ENCODE measurements at regions not wholly inside any gene's neighbourhood (a gene's known extent, or its start where the extent isn't known, plus 50 kb on each side); places are given as distances from the start of the nearest gene placed in this dataset.

DNA sequence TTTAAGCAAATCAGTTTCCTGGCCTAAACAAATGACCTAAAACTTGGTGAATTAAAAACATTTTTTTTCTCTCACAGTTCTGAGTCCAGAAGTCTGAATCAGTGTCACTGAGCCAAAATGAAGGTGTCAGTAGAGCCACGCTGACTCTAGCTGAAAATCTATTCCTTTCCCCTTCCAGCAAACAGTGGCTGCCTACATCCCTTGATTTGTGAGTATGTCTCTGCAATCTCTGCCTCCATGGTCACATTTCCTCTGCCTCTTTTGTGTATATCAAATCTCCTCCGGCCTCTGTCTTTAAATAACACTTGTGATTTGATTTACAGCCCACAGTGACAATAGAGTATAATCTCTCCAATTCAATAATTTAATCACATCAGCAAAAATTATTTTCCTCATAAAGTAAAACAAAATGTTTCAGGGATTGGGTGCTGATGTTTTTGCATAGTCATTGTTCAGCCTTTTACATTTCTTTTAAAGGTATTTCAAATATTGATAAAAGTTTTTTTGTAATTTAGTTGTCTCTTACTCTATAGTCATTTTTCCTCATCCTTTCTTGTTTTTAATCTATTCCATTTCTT, 1715.4 kb downstream of the BRINP3 start:
- Histone ChIP-seq H3K9me3 (ENCODE audit: control insufficient read depth in 2 of 3, insufficient read depth in 1 of 3, low read length in 3 of 3) (no peaks in the 10 kb centered on the region), H3K4me1 (ENCODE audit: control insufficient read depth in 2 of 3, insufficient read depth in 2 of 3, low read depth in 1 of 3, low read length in 3 of 3) (no peaks in the 10 kb centered on the region), H3K27me3 (ENCODE audit: control insufficient read depth, insufficient read depth, low read length) (no peaks in the 10 kb centered on the region), H3K9ac (ENCODE audit: low read length in 3 of 3) (no peak overlapping the region), H3K36me3 (ENCODE audit: control insufficient read depth in 2 of 3, insufficient read depth in 3 of 3, low read length in 3 of 3) (no peaks in the 10 kb centered on the region), H3K4me3 (ENCODE audit: low read length in 3 of 3) (no peak overlapping the region), H3K27ac (ENCODE audit: low read depth in 2 of 2, low read length in 2 of 2) (no peak overlapping the region)
- TF ChIP-seq, protein P1, sequence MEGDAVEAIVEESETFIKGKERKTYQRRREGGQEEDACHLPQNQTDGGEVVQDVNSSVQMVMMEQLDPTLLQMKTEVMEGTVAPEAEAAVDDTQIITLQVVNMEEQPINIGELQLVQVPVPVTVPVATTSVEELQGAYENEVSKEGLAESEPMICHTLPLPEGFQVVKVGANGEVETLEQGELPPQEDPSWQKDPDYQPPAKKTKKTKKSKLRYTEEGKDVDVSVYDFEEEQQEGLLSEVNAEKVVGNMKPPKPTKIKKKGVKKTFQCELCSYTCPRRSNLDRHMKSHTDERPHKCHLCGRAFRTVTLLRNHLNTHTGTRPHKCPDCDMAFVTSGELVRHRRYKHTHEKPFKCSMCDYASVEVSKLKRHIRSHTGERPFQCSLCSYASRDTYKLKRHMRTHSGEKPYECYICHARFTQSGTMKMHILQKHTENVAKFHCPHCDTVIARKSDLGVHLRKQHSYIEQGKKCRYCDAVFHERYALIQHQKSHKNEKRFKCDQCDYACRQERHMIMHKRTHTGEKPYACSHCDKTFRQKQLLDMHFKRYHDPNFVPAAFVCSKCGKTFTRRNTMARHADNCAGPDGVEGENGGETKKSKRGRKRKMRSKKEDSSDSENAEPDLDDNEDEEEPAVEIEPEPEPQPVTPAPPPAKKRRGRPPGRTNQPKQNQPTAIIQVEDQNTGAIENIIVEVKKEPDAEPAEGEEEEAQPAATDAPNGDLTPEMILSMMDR (IDR thresholded peaks at IDR 0.05; ENCODE audit: borderline replicate concordance, extremely low read depth, insufficient read depth) = no peak
- intact Hi-C loops (cut with DNase I) = no loop called here
- FAIRE-seq = no peak
- DNase-seq = no peak

DNA sequence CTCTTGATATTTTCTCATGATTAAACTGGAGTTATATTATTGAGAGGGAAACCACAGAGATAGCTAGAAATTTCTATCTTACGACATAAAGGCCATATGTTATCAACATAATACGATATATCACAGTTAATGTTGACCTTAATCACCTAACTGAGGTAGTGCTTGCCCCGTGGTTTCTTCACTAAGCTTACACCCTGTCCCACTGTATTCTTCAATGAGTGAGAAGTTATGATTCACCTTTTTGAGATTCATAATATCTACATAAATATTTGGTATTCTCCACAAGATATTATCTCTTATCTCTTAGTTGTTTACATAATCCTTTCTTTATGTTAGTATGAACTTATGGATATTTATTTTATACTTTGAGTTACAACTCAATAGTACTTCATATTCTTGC, 1714.1 kb downstream of the BRINP3 start:
- Histone ChIP-seq H3K4me3 (ENCODE audit: low read length in 3 of 3) (no peak overlapping the region), H3K27ac (ENCODE audit: low read depth in 2 of 2, low read length in 2 of 2) (no peak overlapping the region), H3K4me1 (ENCODE audit: control insufficient read depth in 2 of 3, insufficient read depth in 2 of 3, low read depth in 1 of 3, low read length in 3 of 3) (no peaks in the 10 kb centered on the region), H3K36me3 (ENCODE audit: control insufficient read depth in 2 of 3, insufficient read depth in 3 of 3, low read length in 3 of 3) (no peaks in the 10 kb centered on the region), H3K27me3 (ENCODE audit: control insufficient read depth, insufficient read depth, low read length) (no peaks in the 10 kb centered on the region), H3K9ac (ENCODE audit: low read length in 3 of 3) (no peak overlapping the region), H3K9me3 (ENCODE audit: control insufficient read depth in 2 of 3, insufficient read depth in 1 of 3, low read length in 3 of 3) (no peaks in the 10 kb centered on the region)
- no peak for FAIRE-seq
- DNase-seq = no peak
- TF ChIP-seq, protein P1 (IDR thresholded peaks at IDR 0.05; ENCODE audit: borderline replicate concordance, extremely low read depth, insufficient read depth) = no peak
- intact Hi-C loops (cut with DNase I) = no loop called here

DNA sequence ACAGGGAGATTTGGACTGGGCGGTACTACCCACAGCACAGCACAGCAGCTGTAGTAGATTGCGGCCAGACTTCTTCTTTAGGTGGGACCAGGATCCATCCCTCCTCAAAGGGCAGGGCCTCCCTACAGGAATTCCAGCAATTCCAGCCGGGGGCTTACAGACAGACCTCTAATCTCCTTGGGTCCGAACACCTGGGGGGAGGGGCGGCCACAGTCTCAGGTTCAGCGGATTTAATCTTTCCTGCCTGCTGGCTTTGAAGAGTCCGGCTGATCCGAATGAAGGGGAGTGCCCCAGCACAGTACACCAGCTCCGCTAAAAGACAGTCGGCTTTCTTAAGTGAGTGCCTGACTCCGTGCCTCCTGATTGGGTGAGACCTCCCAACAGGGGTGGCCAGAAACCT, 1708.5 kb downstream of the BRINP3 start:
- H3K4me3 ChIP-seq (ENCODE audit: low read length in 3 of 3) = no peak overlapping the region
- no peak for DNase-seq
- no peaks in the 10 kb centered on the region for H3K27me3 ChIP-seq (ENCODE audit: control insufficient read depth, insufficient read depth, low read length)
- no peak overlapping the region for H3K9ac ChIP-seq (ENCODE audit: low read length in 3 of 3)
- H3K4me1 ChIP-seq (ENCODE audit: control insufficient read depth in 2 of 3, insufficient read depth in 2 of 3, low read depth in 1 of 3, low read length in 3 of 3) = no peaks in the 10 kb centered on the region
- FAIRE-seq = no peak
- no peak overlapping the region for H3K27ac ChIP-seq (ENCODE audit: low read depth in 2 of 2, low read length in 2 of 2)
- intact Hi-C loops (cut with DNase I) = no loop called here
- TF ChIP-seq, protein P1 (IDR thresholded peaks at IDR 0.05; ENCODE audit: borderline replicate concordance, extremely low read depth, insufficient read depth) = no peak
- H3K36me3 ChIP-seq (ENCODE audit: control insufficient read depth in 2 of 3, insufficient read depth in 3 of 3, low read length in 3 of 3) = no peaks in the 10 kb centered on the region
- peaks cover 0 to 2% (median 0%) of the 10 kb centered on the region in 3 donors for H3K9me3 ChIP-seq (ENCODE audit: control insufficient read depth in 2 of 3, insufficient read depth in 1 of 3, low read length in 3 of 3)

DNA sequence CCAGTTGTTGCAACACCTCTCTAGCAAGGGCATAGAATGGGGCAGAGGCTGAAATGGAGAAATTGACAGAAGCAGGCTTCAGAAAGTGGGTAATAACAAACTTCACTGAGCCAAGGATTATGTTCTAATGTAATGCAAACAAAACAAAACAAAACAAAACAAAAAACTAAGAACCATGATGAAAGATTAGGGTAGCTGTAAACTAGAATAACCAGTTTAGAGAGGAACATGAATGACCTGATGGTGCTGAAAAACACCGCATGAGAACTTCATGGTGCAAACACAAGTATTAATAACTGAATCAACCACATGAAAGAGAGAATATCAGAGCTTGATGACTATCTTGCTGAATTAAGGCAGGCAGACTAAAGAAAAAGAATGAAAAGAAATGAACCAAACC, 1707.7 kb downstream of the BRINP3 start:
- FAIRE-seq (no peak), DNase-seq (no peak)
- H3K9ac ChIP-seq (ENCODE audit: low read length in 3 of 3) = no peak overlapping the region
- H3K4me1 ChIP-seq (ENCODE audit: control insufficient read depth in 2 of 3, insufficient read depth in 2 of 3, low read depth in 1 of 3, low read length in 3 of 3) = no peaks in the 10 kb centered on the region
- intact Hi-C loops (cut with DNase I) = no loop called here
- H3K9me3 ChIP-seq (ENCODE audit: control insufficient read depth in 2 of 3, insufficient read depth in 1 of 3, low read length in 3 of 3) = peaks cover 0 to 3% (median 0%) of the 10 kb centered on the region in 3 donors
- H3K27me3 ChIP-seq (ENCODE audit: control insufficient read depth, insufficient read depth, low read length) = no peaks in the 10 kb centered on the region
- H3K36me3 ChIP-seq (ENCODE audit: control insufficient read depth in 2 of 3, insufficient read depth in 3 of 3, low read length in 3 of 3) = no peaks in the 10 kb centered on the region
- TF ChIP-seq, protein P1 (IDR thresholded peaks at IDR 0.05; ENCODE audit: borderline replicate concordance, extremely low read depth, insufficient read depth) = no peak
- no peak overlapping the region for H3K27ac ChIP-seq (ENCODE audit: low read depth in 2 of 2, low read length in 2 of 2)
- no peak overlapping the region for H3K4me3 ChIP-seq (ENCODE audit: low read length in 3 of 3)
